GM12878 (cell line): ENCODE measurements at regions not wholly inside any gene's neighbourhood (a gene's known extent, or its start where the extent isn't known, plus 50 kb on each side); places are given as distances from the start of the nearest gene placed in this dataset.

Experiments used
- ATAC-seq: fragments of 200-7000 bp; cut with Tn5 transposase; 3 replicates; pipeline ENCODE4 v1.9.1; 2020; ENCODE audit warnings: mild to moderate bottlenecking, moderate library complexity
- BruUV-seq: library from RNA; stranded (reverse); fragments of 400-500 nt; replicated peaks from 2 replicates; lab custom pipeline; 2021; lab: Mats Ljungman, UMichigan
- CTCF ChIA-PET: fragments of 300-600 bp; sonication (Branson Sonifier 250); formaldehyde crosslinking; extraction: SDS; loops from one replicate; lab custom pipeline; 2021; ENCODE audit warnings: inconsistent platforms; lab: Yijun Ruan, JAX
- POLR2A ChIA-PET: fragments of 350-600 bp; formaldehyde crosslinking; extraction: SDS; loops from one replicate; lab custom pipeline; 2021; ENCODE audit warnings: inconsistent platforms; lab: Charles Lee
- RAD21 ChIA-PET: fragments of 300-600 bp; sonication (Branson Sonifier 250); formaldehyde crosslinking; loops from one replicate; lab custom pipeline; 2023; ENCODE audit warnings: antibody characterized with exemption; ENCODE audit not compliant: unreplicated experiment; lab: Charles Lee
- SMC1A ChIA-PET: fragments of 300-600 bp; sonication (Branson Sonifier 250); formaldehyde crosslinking; loops from one replicate; lab custom pipeline; 2023; ENCODE audit not compliant: unreplicated experiment, uncharacterized antibody; lab: Charles Lee
- DNase-seq: peaks from one replicate; pipeline ENCODE4 v3.0.0-alpha.2; 2011; ENCODE audit warnings: low read depth, low spot score
- FAIRE-seq: peaks from 3 replicates; lab custom pipeline; 2011; peaks lifted over from hg19 to GRCh38; lab: Jason Lieb, UNC
- H2AFZ ChIP-seq: 2 replicates; pipeline ENCODE4 v1.6.0; 2011; ENCODE audit warnings: low read depth, low read length, control low read depth; ENCODE audit not compliant: control insufficient read depth
- H3K27ac ChIP-seq: 2 replicates; pipeline ENCODE4 v1.5.1; 2011; ENCODE audit warnings: control low read depth; ENCODE audit not compliant: control insufficient read depth, insufficient read depth
- H3K27me3 ChIP-seq, 2 experiments: replicated peaks in 1 of 2; 2 replicates each; pipeline versions ENCODE4 v1.6.0 to v1.6.1; 2011; ENCODE audit warnings: low read length in 1 of 2; ENCODE audit not compliant: control insufficient read depth in 2 of 2, insufficient read depth in 2 of 2
- H3K36me3 ChIP-seq, 2 experiments: 2 replicates each; pipeline ENCODE4 v1.5.1; 2011; ENCODE audit warnings: low read length in 1 of 2; ENCODE audit not compliant: control insufficient read depth in 2 of 2, insufficient read depth in 2 of 2
- H3K4me1 ChIP-seq: 2 replicates; pipeline ENCODE4 v1.6.1; 2011; ENCODE audit warnings: mild to moderate bottlenecking, low read length, moderate library complexity, mixed read lengths; ENCODE audit not compliant: control insufficient read depth, insufficient read depth
- H3K4me2 ChIP-seq: 2 replicates; pipeline ENCODE4 v1.6.0; 2011; ENCODE audit warnings: control low read depth; ENCODE audit not compliant: control insufficient read depth, insufficient read depth
- H3K4me3 ChIP-seq: fragments of 200-600 bp; sonication (generic); 2 replicates; pipeline ENCODE4 v1.5.1; 2016
- H3K79me2 ChIP-seq: 2 replicates; pipeline ENCODE4 v1.6.0; 2011; ENCODE audit warnings: low read length; ENCODE audit not compliant: control insufficient read depth, insufficient read depth
- H3K9ac ChIP-seq: 2 replicates; pipeline ENCODE4 v1.8.0; 2011; ENCODE audit warnings: low read length, control low read depth, mixed read lengths; ENCODE audit not compliant: control insufficient read depth, insufficient read depth
- H3K9me3 ChIP-seq: replicated peaks from 3 replicates; pipeline ENCODE4 v1.5.1; 2011; ENCODE audit warnings: mild to moderate bottlenecking, low read length; ENCODE audit not compliant: control insufficient read depth, insufficient read depth
- H4K20me1 ChIP-seq: 2 replicates; pipeline ENCODE4 v1.6.0; 2011; ENCODE audit not compliant: control insufficient read depth, insufficient read depth
- BMI1 ChIP-seq: fragments of 450-650 bp; IDR thresholded peaks from 2 replicates; pipeline ENCODE4 v1.6.1; 2016; ENCODE audit warnings: mild to moderate bottlenecking, moderate library complexity, borderline replicate concordance
- BRCA1 ChIP-seq: IDR thresholded peaks from 2 replicates; pipeline ENCODE4 v1.6.1; 2011; ENCODE audit warnings: low read depth, low read length, improper control_type of control experiment
- CREM ChIP-seq: IDR thresholded peaks from 2 replicates; pipeline ENCODE4 v1.6.1; 2014; ENCODE audit warnings: antibody characterized with exemption, low read depth
- DPF2 ChIP-seq: fragments of 450-650 bp; IDR thresholded peaks from 2 replicates; pipeline ENCODE4 v1.6.1; 2017; ENCODE audit warnings: mild to moderate bottlenecking
- FOXK2 ChIP-seq: fragments of 450-650 bp; IDR thresholded peaks from 2 replicates; pipeline ENCODE4 v1.6.1; 2017; ENCODE audit warnings: mild to moderate bottlenecking, moderate library complexity
- MEF2A ChIP-seq: IDR thresholded peaks from 2 replicates; pipeline ENCODE4 v1.6.1; 2011; ENCODE audit warnings: low read depth, mild to moderate bottlenecking, low read length, moderate library complexity; ENCODE audit not compliant: insufficient read depth
- MEF2B ChIP-seq: fragments of 450-650 bp; IDR thresholded peaks from 2 replicates; pipeline ENCODE4 v1.6.1; 2018; ENCODE audit warnings: mild to moderate bottlenecking, moderate library complexity; ENCODE audit not compliant: partially characterized antibody, poor library complexity, severe bottlenecking
- NR2C1 ChIP-seq: fragments of 450-650 bp; IDR thresholded peaks from 2 replicates; pipeline ENCODE4 v1.6.1; 2017; ENCODE audit warnings: antibody characterized with exemption, mild to moderate bottlenecking, moderate library complexity
- PAX8 ChIP-seq: fragments of 450-650 bp; IDR thresholded peaks from 2 replicates; pipeline ENCODE4 v1.6.1; 2017; ENCODE audit warnings: mild to moderate bottlenecking, moderate library complexity
- RAD51 ChIP-seq: fragments of 450-650 bp; IDR thresholded peaks from 2 replicates; pipeline ENCODE4 v1.6.1; 2016; ENCODE audit warnings: moderate library complexity, mild to moderate bottlenecking, inconsistent platforms
- RFX5 ChIP-seq: IDR thresholded peaks from 2 replicates; pipeline ENCODE4 v1.6.1; 2011; ENCODE audit warnings: low read depth, low read length, improper control_type of control experiment
- SMARCA5 ChIP-seq: fragments of 450-650 bp; IDR thresholded peaks from 2 replicates; pipeline ENCODE4 v1.6.1; 2017; ENCODE audit warnings: mild to moderate bottlenecking
- SPI1 ChIP-seq: IDR thresholded peaks from 2 replicates; pipeline ENCODE4 v1.6.1; 2011; ENCODE audit warnings: low read depth, mild to moderate bottlenecking, low read length, moderate library complexity, borderline replicate concordance; ENCODE audit not compliant: insufficient read depth
- TAF1 ChIP-seq: IDR thresholded peaks from 2 replicates; pipeline ENCODE4 v1.6.1; 2011; ENCODE audit warnings: mild to moderate bottlenecking, low read depth, low read length, borderline replicate concordance
- WGBS: methylation state at CpG from one replicate; pipeline ENCODE4 v1.1.6; 2016; ENCODE audit warnings: low lambda C conversion rate; ENCODE audit not compliant: insufficient replicate concordance, insufficient coverage; ENCODE audit errors: missing lambda C conversion rate; 5-methylcytosine and 5-hydroxymethylcytosine counted together
- in situ Hi-C: fragments of 300-500 bp; cut with MboI; formaldehyde crosslinking; loops from 9 replicates; pipeline ENCODE4 v1.14.3; 2018; ENCODE audit warnings: mixed read lengths
- intact Hi-C: fragments of 100-400 bp; cut with micrococcal nuclease; formaldehyde crosslinking; loops from one replicate; pipeline ENCODE4 v1.14.2; 2022; ENCODE audit not compliant: unreplicated experiment
- TF ChIP-seq, protein P1 (sequence below): fragments of 450-650 bp; IDR thresholded peaks from 2 replicates; pipeline ENCODE4 v1.6.1; 2016; ENCODE audit warnings: mild to moderate bottlenecking
- TF ChIP-seq, protein P2 (sequence below): fragments of 150-350 bp; IDR thresholded peaks from 2 replicates; pipeline ENCODE4 v1.6.1; 2014; ENCODE audit warnings: mild to moderate bottlenecking, low read depth, low read length
- TF ChIP-seq, protein P3 (sequence below): fragments of 450-650 bp; IDR thresholded peaks from 2 replicates; pipeline ENCODE4 v1.6.1; 2014; ENCODE audit warnings: mild to moderate bottlenecking
- TF ChIP-seq, protein P4 (sequence below): IDR thresholded peaks from 2 replicates; pipeline ENCODE4 v1.6.1; 2012; ENCODE audit warnings: mild to moderate bottlenecking, low read depth, low read length

DNA sequence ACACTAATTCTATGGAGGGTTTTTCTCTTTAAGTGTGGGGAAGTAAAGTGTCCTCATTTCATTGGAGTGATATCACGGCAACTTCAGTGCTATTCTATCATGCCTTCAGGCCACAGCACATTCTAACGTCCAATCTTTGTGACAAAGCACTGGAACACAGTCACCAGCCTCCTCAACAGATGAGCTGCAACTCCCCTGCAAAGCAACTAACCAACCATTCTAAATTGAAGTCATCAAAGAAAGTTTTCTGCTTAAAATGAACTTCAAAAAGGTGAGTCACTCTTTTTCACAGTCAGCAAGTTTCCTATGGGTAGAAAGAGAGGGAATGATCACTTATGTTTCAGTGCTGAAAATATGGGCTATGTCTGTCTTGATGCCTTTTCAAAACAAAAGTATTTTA lies 190.8 kb downstream of the ELAVL2 start:
- H3K27me3 ChIP-seq: no peaks in the 10 kb centered on the region
- ChIA-PET SMC1A (interaction anchor here (1.5 kb wide), 1 partner anchor 18 kb away, joined by 3 read pairs; no protein-coding TSS in a partner anchor), CTCF (no interaction called here), POLR2A (no interaction called here), RAD21 (no interaction called here)
- H4K20me1 ChIP-seq: no peaks in the 10 kb centered on the region
- no peak overlapping the region for H3K27ac ChIP-seq
- no peak for DNase-seq
- H3K9me3 ChIP-seq: no peaks in the 10 kb centered on the region
- no peak for FAIRE-seq
- WGBS: 0% methylated on average over 2 of the region's 2 CpGs
- no peak overlapping the region for H2AFZ ChIP-seq
- H3K4me1 ChIP-seq: no peaks in the 10 kb centered on the region
- no peak overlapping the region for H3K9ac ChIP-seq
- no TSS peak for BruUV-seq
- no peak overlapping the region for H3K4me3 ChIP-seq
- intact Hi-C loops: no loop called here
- no peak overlapping the region for H3K4me2 ChIP-seq
- no peaks in the 10 kb centered on the region for H3K79me2 ChIP-seq
- in situ Hi-C loops: no loop called here
- no peaks in the 10 kb centered on the region for H3K36me3 ChIP-seq
- ATAC-seq: no peak
- no peak for TF ChIP-seq SPI1
- TF ChIP-seq, protein P1, sequence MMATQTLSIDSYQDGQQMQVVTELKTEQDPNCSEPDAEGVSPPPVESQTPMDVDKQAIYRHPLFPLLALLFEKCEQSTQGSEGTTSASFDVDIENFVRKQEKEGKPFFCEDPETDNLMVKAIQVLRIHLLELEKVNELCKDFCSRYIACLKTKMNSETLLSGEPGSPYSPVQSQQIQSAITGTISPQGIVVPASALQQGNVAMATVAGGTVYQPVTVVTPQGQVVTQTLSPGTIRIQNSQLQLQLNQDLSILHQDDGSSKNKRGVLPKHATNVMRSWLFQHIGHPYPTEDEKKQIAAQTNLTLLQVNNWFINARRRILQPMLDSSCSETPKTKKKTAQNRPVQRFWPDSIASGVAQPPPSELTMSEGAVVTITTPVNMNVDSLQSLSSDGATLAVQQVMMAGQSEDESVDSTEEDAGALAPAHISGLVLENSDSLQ: no peak
- TF ChIP-seq RAD51: no peak
- TF ChIP-seq NR2C1: no peak
- no peak for TF ChIP-seq BMI1
- no peak for TF ChIP-seq TAF1
- TF ChIP-seq MEF2A: no peak
- TF ChIP-seq, protein P2, sequence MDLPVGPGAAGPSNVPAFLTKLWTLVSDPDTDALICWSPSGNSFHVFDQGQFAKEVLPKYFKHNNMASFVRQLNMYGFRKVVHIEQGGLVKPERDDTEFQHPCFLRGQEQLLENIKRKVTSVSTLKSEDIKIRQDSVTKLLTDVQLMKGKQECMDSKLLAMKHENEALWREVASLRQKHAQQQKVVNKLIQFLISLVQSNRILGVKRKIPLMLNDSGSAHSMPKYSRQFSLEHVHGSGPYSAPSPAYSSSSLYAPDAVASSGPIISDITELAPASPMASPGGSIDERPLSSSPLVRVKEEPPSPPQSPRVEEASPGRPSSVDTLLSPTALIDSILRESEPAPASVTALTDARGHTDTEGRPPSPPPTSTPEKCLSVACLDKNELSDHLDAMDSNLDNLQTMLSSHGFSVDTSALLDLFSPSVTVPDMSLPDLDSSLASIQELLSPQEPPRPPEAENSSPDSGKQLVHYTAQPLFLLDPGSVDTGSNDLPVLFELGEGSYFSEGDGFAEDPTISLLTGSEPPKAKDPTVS: no peak
- no peak for TF ChIP-seq CREM
- no peak for TF ChIP-seq FOXK2
- TF ChIP-seq, protein P3, sequence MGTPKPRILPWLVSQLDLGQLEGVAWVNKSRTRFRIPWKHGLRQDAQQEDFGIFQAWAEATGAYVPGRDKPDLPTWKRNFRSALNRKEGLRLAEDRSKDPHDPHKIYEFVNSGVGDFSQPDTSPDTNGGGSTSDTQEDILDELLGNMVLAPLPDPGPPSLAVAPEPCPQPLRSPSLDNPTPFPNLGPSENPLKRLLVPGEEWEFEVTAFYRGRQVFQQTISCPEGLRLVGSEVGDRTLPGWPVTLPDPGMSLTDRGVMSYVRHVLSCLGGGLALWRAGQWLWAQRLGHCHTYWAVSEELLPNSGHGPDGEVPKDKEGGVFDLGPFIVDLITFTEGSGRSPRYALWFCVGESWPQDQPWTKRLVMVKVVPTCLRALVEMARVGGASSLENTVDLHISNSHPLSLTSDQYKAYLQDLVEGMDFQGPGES: no peak
- TF ChIP-seq, protein P4, sequence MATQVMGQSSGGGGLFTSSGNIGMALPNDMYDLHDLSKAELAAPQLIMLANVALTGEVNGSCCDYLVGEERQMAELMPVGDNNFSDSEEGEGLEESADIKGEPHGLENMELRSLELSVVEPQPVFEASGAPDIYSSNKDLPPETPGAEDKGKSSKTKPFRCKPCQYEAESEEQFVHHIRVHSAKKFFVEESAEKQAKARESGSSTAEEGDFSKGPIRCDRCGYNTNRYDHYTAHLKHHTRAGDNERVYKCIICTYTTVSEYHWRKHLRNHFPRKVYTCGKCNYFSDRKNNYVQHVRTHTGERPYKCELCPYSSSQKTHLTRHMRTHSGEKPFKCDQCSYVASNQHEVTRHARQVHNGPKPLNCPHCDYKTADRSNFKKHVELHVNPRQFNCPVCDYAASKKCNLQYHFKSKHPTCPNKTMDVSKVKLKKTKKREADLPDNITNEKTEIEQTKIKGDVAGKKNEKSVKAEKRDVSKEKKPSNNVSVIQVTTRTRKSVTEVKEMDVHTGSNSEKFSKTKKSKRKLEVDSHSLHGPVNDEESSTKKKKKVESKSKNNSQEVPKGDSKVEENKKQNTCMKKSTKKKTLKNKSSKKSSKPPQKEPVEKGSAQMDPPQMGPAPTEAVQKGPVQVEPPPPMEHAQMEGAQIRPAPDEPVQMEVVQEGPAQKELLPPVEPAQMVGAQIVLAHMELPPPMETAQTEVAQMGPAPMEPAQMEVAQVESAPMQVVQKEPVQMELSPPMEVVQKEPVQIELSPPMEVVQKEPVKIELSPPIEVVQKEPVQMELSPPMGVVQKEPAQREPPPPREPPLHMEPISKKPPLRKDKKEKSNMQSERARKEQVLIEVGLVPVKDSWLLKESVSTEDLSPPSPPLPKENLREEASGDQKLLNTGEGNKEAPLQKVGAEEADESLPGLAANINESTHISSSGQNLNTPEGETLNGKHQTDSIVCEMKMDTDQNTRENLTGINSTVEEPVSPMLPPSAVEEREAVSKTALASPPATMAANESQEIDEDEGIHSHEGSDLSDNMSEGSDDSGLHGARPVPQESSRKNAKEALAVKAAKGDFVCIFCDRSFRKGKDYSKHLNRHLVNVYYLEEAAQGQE: no peak
- TF ChIP-seq BRCA1: no peak
- TF ChIP-seq DPF2: no peak
- TF ChIP-seq PAX8: no peak
- TF ChIP-seq MEF2B: no peak
- no peak for TF ChIP-seq RFX5
- TF ChIP-seq SMARCA5: no peak
